ENCODE measurements at regions not wholly inside any gene's neighbourhood (a gene's known extent, or its start where the extent isn't known, plus 50 kb on each side); places are given as distances from the start of the nearest gene placed in this dataset.

DNA sequence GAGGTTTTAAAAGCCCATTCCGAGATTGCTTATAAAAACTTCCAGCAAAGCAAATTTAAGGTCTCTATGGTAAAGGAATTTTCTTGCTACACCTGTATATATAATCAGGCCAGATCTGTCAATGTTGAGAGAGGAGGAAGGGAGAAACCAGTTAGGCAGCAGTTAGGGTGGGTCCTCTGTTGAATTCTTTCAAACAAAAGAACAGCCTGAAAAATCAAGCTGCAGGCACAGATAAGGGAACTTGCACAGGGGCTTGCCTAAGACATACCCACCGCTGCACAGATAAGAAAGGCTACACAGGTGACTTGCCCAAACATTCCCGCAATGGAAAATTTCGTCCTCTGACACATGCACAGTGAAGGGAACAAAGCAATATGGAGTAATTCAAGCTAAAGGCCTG is 59.8 kb upstream of the IMMP2L start:
- H3K79me2 ChIP-seq (ENCODE audit: low read length) = no peaks in the 10 kb centered on the region
- intact Hi-C loops (cut with micrococcal nuclease) = no loop called here
- no TSS peak for BruUV-seq (replicated peaks)
- no peaks in the 10 kb centered on the region for H3K9me3 ChIP-seq (ENCODE audit: low read length)
- POLR2A ChIA-PET (ENCODE audit: unreplicated experiment) = no interaction called here
- H3K36me3 ChIP-seq (ENCODE audit: low read depth, low read length) = no peaks in the 10 kb centered on the region
- no peak overlapping the region for H2AFZ ChIP-seq (ENCODE audit: low read length)
- no peak overlapping the region for H3K4me3 ChIP-seq (ENCODE audit: low read length)
- TF ChIP-seq, protein P1, sequence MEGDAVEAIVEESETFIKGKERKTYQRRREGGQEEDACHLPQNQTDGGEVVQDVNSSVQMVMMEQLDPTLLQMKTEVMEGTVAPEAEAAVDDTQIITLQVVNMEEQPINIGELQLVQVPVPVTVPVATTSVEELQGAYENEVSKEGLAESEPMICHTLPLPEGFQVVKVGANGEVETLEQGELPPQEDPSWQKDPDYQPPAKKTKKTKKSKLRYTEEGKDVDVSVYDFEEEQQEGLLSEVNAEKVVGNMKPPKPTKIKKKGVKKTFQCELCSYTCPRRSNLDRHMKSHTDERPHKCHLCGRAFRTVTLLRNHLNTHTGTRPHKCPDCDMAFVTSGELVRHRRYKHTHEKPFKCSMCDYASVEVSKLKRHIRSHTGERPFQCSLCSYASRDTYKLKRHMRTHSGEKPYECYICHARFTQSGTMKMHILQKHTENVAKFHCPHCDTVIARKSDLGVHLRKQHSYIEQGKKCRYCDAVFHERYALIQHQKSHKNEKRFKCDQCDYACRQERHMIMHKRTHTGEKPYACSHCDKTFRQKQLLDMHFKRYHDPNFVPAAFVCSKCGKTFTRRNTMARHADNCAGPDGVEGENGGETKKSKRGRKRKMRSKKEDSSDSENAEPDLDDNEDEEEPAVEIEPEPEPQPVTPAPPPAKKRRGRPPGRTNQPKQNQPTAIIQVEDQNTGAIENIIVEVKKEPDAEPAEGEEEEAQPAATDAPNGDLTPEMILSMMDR (conservative IDR thresholded peaks at IDR 0.05; ENCODE audit: low read depth, low read length) = no peak
- TF ChIP-seq EZH2phosphoT487 (IDR thresholded peaks at IDR 0.05; ENCODE audit: borderline replicate concordance, low read length) = no peak
- no peak for TF ChIP-seq EZH2 (IDR thresholded peaks at IDR 0.05; ENCODE audit: low read length, unreplicated experiment)
- H4K20me1 ChIP-seq (ENCODE audit: low read length) = no peaks in the 10 kb centered on the region
- no peaks in the 10 kb centered on the region for H3F3A ChIP-seq (ENCODE audit: low read length, unreplicated experiment)
- H3K4me2 ChIP-seq (ENCODE audit: low read length) = no peak overlapping the region
- H3K9ac ChIP-seq (ENCODE audit: low read length) = no peak overlapping the region
- H3K4me1 ChIP-seq (ENCODE audit: insufficient read depth, low read length) = no peaks in the 10 kb centered on the region
- H3K9me2 ChIP-seq (replicated peaks; ENCODE audit: low read length) = no peaks in the 10 kb centered on the region
- no peak overlapping the region for H3K27ac ChIP-seq (ENCODE audit: low read length)
- DNase-seq (no peak), ATAC-seq (no peak)
- H3K27me3 ChIP-seq (ENCODE audit: low read length) = no peaks in the 10 kb centered on the region
- CTCF ChIA-PET = no interaction called here

All from PC-3 (cell line).